Left lobe of liver (tissue), 2 donors: ENCODE measurements at regions not wholly inside any gene's neighbourhood (a gene's known extent, or its start where the extent isn't known, plus 50 kb on each side); places are given as distances from the start of the nearest gene placed in this dataset.
A peak's percentile ranks its signal among the peaks of the same experiment; 100 is the strongest.
"Not testable (repeated sequence)": the region's sequence is repeated elsewhere in the genome, so short reads cannot be mapped to it uniquely, and the experiment has no call there.

Experiments
- ATAC-seq: fragments of 200-7000 bp; cut with Tn5 transposase; one replicate; pipeline ENCODE4 v1.9.1; 2020; ENCODE audit warnings: mild to moderate bottlenecking, moderate library complexity
- DNase-seq: peaks from one replicate; pipeline ENCODE4 v3.0.0-alpha.2; 2020; ENCODE audit warnings: low spot score
- donor health status: DM: no; HTN: no; CAD: no; lungs with moderate emphysema.
- donor health status: DM: no; HTN: yes; CAD: no.

GRCh38 chr6:157727629-157728182 lies 95.3 kb upstream of the SNX9 start:
- DNase-seq, result no peak
- peak; percentile 86 for ATAC-seq

DNA sequence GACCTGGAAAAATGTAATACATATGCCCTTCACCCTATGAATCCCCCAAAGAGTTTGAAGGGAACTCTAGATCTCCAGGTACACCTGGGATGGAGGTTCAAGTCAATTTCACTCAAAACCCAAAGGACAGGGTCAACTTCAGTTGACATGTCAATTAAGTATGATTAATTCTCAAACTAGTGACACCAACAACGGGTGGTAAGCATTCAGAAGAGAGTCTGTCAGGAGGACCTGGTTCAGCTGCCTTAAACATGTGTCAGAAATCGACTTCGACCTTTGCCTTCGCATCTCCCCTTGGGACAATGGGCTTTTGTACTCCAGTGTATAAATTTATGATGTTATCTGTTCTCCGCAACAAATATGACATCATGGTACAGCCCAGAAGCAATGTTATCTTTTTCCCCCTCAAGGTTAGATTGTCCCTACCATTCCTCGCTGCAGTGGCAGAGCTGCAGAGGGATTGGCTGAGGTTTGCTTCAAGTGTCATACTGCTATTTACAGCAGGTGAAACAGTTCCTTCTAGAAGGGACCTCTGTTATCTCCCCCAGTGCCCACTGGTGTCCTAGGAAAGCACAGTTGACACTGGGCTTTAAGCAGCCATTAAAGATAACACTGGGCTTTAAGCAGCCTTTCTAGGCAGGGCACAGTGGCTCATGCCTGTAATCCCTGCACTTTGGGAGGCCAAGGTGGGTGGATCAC lies 94.7 kb upstream of the SNX9 start:
- no peak for ATAC-seq
- no peak for DNase-seq

DNA sequence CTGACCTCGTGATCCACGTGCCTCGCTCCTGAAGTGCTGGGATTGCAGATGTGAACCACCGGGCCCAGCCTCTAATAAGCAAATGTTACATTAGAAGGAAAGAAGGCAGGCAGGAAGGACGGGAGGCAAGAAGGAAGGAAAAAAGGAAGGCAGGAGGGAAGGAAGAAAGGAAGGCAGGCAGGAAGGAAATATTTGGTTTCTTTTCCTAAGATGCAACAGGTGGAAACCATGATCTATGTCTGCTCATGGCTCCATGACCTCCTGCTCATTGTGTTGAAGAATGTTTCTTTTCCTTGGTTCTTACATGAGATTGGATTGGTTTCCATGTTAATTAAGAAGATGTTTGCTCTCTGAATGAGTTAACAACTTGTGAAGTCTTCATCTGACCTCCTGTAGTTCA lies 91.8 kb upstream of the SNX9 start:
- no peak for DNase-seq
- ATAC-seq, result no peak

DNA sequence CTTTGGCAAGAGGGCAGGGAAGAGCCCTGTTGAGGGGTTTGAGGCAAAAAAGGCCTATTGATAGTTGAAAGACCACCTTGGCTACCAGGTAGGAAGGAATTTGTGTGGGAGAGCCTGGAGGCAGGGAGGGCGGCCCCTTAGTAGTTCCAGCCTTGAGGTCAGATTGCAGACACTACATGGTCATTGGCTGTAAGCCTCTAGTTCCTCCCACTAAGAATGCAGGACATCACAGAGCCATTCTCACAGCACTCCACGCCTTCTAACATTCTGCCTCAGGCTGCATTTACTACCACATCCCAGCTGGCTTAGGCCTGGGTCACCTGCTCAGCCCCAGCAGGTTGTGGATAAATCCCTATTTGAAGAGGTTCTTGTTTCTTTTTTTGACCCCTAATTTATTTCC lies 91.0 kb upstream of the SNX9 start:
- DNase-seq (no peak), ATAC-seq (no peak)

DNA sequence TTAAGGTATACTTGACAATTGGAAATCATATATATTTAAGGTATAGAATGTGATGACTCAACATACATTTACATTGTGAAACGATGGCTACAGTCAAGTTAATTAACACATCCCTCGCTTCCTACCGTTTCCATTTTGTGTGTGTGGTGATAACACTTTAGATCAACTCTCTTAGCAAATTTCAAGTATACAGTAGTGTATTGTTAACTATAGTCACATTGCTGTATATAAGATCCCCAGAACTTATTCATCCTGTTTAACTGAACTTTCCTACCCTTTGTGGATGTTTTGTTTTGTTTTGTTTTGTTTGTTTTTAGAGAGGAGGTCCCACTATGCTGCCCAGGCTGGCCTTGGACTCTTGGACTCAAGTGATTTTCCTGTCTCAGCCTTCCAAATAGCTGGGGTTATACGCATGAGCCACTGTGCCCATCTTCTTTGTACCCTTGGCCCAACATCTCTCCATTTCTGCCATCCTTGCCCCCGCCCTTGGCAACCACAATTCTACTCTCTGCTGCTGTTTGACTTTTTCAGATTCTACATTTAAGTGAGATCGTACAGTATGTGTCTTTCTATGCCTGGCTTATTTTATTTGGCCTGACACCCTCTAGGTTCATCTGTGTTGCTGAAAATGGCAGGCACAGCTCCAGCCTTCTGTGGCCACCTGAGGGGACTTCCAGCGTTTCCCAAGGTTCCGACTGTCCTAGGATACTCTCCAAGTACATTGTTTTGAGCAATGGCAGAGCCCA lies 90.5 kb upstream of the SNX9 start:
- ATAC-seq (no peak), DNase-seq (no peak)

GRCh38 chr6:157736555-157736954 lies 86.5 kb upstream of the SNX9 start:
- not testable (repeated sequence) for DNase-seq, ATAC-seq

DNA sequence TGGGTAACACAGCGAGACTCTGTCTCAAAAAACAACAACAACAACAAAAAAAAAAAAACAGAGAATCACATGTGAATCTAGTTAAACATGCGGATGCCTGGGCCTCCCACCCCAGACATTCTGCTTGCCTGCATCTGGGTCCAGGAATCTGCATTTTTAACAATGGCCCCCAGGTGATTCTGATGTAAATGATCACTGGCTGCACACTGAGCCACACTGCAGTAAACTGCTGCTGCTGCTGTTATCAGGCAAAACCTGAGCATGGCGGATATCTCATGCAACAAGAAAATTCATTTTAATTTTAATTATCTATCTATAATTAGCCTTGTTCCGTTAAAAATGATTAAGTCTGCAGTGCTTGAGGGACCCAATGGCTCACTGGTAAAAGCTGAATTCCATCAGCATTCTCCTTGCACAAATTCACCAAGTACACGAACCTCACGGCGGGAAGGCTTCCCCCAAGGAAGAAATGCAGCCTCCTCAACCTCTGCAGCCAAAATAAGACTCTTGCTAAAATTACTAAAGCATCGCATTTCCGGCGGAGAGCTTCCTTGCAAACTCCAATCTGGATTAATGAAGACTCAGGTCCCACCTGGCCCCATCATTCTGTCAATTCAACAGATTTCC lies 81.6 kb upstream of the SNX9 start:
- no peak for ATAC-seq
- DNase-seq, result no peak

- DNase-seq (no peak), ATAC-seq (peak; percentile 12)
Observed at GRCh38 chr6:157741948-157742556, 81.0 kb upstream of the SNX9 start.

- DNase-seq (no peak), ATAC-seq (no peak)
Observed at GRCh38 chr6:157744102-157744601, 78.9 kb upstream of the SNX9 start.

DNA sequence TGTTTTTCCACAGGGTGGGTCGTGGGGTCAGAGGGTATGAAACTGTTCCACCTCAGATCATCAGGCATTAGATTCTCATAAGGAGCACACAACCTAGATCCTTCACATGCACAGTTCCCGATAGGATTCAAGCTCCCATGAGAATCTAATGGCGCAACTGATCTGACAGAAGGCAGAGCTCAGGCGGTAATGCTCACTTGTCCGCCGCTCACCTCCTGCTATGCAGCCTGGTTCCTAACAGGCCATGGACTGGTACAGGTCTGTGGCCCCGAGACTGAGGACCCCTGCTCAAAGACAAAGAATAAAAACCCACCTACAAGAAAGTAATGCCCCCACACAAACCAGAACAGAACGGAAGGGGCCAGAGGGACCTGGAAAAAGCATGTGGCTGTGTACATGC lies 76.1 kb upstream of the SNX9 start:
- ATAC-seq, result no peak
- no peak for DNase-seq

DNA sequence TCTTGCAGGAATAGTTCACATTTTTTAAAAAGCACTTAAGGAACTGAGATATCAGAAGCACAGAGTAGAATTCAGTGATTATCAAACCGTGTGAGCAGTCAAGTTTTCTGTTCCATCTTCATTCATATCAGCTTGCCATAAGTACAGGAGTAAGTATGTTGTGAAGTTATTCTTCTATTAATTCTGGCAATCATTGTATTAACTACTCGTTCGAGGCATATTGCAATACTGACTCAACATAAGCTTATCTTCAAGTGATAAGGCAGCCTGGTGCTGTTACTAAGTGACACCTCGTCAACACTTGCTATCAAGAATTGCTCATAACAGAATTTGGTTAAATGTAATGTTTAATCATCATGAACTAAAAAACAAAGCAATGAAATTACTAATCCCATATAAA lies 75.7 kb upstream of the SNX9 start:
- ATAC-seq (no peak), DNase-seq (no peak)

DNA sequence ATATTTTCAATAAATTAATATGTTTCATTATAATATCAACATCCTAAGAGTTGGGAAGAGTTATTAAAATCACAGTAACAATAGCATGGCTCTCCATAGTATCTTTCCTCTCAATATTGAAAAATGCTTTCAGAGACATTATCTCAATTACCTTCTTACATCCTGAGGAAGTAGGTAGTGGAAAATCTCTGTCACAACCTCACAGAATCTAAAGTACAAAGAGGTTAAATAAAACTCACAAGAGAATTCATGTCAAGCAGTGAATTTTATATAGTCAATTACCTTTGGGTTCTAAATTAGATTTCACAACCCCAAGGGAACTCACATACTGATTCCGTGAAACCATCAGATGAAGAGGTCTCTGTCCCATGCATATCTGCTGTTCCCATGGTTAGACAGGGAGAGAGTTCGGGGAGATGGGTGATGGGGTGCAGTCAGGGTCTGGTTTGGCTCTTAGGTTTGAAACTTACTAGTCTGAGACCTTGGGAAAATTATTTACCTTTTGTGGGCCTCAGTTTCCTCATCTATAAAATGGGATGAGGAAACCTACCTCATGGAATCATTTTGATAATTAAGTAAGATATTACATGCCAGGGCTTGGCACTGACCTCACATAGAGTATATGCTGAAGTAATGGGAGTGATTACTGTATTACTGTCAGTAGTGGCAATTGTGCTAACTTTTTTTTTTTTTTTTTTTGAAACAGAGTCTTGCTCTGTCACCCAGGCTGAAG lies 74.0 kb upstream of the SNX9 start:
- ATAC-seq (no peak), DNase-seq (no peak)

DNA sequence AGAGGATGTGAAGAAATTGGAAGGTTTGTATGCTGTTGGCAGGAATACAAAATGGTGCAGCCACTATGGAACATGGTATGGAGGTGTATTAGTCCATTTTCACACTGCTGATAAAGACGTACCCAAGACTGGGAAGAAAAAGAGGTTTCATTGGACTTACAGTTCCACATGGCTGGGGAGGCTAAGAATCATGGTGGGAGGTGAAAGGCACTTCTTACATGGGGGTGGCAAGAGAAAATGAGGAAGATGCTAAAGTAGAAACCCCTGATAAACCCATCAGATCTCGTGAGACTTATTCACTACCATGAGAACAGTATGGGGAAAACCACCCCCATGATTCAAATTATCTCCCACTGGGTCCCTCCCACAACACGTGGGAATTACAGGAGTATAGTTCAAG lies 72.1 kb upstream of the SNX9 start:
- not testable (repeated sequence) for ATAC-seq, DNase-seq

DNA sequence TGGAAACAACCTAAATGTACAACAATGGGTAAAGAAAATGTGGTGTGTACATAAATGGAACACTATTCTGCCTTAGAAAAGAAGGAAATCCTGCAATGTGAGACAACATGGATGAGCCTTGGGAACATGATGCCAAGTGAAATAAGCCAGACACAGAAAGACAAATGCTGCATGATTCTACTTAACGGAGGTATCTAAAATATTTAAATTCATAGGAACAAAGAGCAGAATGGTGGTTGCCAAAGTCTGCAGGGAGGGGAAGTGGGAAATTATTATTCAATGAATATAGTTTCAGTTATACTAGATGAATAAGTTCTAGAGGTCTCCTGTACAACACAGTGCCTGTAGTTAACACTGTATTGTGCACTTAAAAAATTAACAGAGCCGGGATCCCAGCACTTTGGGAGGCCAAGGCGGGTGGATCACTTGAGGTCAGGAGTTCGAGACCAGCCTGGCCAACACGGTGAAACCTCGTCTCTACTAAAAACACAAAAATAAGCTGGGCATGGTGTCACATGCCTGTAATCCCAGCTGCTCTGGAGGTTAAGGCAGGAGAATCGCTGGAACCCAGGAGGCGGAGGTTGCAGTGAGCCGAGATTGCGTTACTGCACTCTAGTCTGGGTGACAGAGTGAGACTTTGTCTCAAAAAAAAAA lies 71.4 kb upstream of the SNX9 start:
- no peak for ATAC-seq
- DNase-seq, result no peak

- DNase-seq, ATAC-seq: not testable (repeated sequence)
Observed at GRCh38 chr6:157752879-157753278, 70.2 kb upstream of the SNX9 start.

GRCh38 chr6:157753291-157753690 lies 69.8 kb upstream of the SNX9 start:
- no peak for DNase-seq
- no peak for ATAC-seq

- DNase-seq, ATAC-seq: not testable (repeated sequence)
Observed at GRCh38 chr6:157753801-157754200, 69.2 kb upstream of the SNX9 start.

GRCh38 chr6:157754351-157754750 lies 68.7 kb upstream of the SNX9 start:
- ATAC-seq (no peak), DNase-seq (no peak)

DNA sequence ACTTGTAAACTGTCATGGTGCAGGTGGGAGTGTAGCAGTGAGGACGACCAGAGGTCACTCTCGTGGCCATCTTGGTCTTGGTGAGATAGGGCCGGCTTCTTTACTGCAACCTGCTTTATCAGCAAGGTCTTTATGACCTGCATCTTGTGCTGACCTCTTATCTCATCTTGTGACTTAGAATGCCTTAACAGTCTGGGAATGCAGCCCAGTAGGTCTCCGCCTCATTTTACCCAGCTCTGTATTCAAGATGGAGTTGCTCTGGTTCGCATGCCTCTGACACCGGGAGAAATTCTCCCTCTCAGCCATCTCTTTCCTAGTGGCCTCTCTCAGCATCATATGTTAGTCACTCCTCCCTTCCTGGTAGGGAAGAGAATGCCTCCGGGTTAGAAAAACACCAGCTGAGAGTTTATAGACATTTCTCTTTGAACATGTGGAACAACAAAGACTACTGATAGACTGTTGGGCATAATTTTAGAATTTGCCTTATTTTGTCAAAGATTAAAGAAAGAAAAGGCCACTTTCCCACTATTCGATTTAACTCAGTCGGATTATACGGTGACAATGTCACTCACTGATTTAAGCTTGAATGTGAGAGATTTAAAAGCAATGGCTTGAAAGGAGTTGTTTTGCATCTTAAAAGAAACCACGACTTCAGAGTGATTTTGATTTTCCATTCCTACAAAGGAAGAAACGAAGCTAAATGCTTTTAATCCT lies 67.9 kb upstream of the SNX9 start:
- ATAC-seq (no peak), DNase-seq (no peak)
